A549 (cell line): ENCODE measurements at regions not wholly inside any gene's neighbourhood (a gene's known extent, or its start where the extent isn't known, plus 50 kb on each side); places are given as distances from the start of the nearest gene placed in this dataset.

Experiments used
- CEBPB ChIP-seq, 2 experiments: fragments of >200 bp in 1 of 2; sonication (Bioruptor Twin) in 1 of 2; formaldehyde crosslinking in 1 of 2; IDR thresholded peaks; 2 replicates each; pipeline ENCODE4 v1.6.1; 2012 to 2016
- CTCF ChIP-seq: fragments of >200 bp; sonication (Bioruptor Twin); formaldehyde crosslinking; IDR thresholded peaks from 3 replicates; pipeline ENCODE4 v1.5.1; 2016
- POLR2A ChIP-seq: IDR thresholded peaks from 2 replicates; pipeline ENCODE4 v1.6.1; 2012; ENCODE audit warnings: mild to moderate bottlenecking, low read length
- RAD21 ChIP-seq, 2 experiments: fragments of >200 bp in 1 of 2; sonication (Bioruptor Twin) in 1 of 2; formaldehyde crosslinking in 1 of 2; IDR thresholded peaks in 1 of 2; conservative IDR thresholded peaks in 1 of 2; 2 replicates in 1 of 2; 3 replicates in 1 of 2; pipeline ENCODE4 v1.6.1; 2012 to 2018; ENCODE audit warnings: inconsistent platforms in 1 of 2
- ZFP36 ChIP-seq: fragments of 450-650 bp; IDR thresholded peaks from 2 replicates; pipeline ENCODE4 v1.6.1; 2014; ENCODE audit warnings: borderline replicate concordance; ENCODE audit not compliant: partially characterized antibody

- TF ChIP-seq CTCF, result no peak
- no peak for TF ChIP-seq CEBPB (IDR thresholded peaks at IDR 0.05)
- no peak for TF ChIP-seq RAD21 (conservative IDR thresholded peaks at IDR 0.05 in 1 of 2, IDR thresholded peaks at IDR 0.05 in 1 of 2)
- no peak for TF ChIP-seq ZFP36
- no peak for TF ChIP-seq POLR2A
These were observed 390.3 kb downstream of the BRD1 start for GRCh38 chr22:49437356-49437755.
